HG02943 (cell line): ENCODE measurements at regions not wholly inside any gene's neighbourhood (a gene's known extent, or its start where the extent isn't known, plus 50 kb on each side); places are given as distances from the start of the nearest gene placed in this dataset.
"Not testable (repeated sequence)": the region's sequence is repeated elsewhere in the genome, so short reads cannot be mapped to it uniquely, and the experiment has no call there.

Experiments
- ATAC-seq: cut with Tn5 transposase; IDR thresholded peaks from one replicate; pipeline ENCODE4 v1.9.1; 2021; ENCODE audit warnings: mild to moderate bottlenecking, low read depth, moderate library complexity; ENCODE audit not compliant: unreplicated experiment

GRCh38 chr21:28078126-28078525, 914.6 kb downstream of the LTN1 start:
- no peak for ATAC-seq

GRCh38 chr21:28074676-28075075, 918.0 kb downstream of the LTN1 start:
- no peak for ATAC-seq

- ATAC-seq, result no peak
Measured at GRCh38 chr21:28072601-28073000, 920.1 kb downstream of the LTN1 start.

GRCh38 chr21:28069450-28069923, 923.2 kb downstream of the LTN1 start:
- ATAC-seq, result no peak

- no peak for ATAC-seq
Measured at GRCh38 chr21:28068455-28069358, 924.0 kb downstream of the LTN1 start.

- ATAC-seq, result no peak
Measured at GRCh38 chr21:28066596-28067387, 925.9 kb downstream of the LTN1 start.

- no peak for ATAC-seq
Measured at GRCh38 chr21:28066076-28066475, 926.6 kb downstream of the LTN1 start.

GRCh38 chr21:28063241-28064216, 929.1 kb downstream of the LTN1 start:
- ATAC-seq, result no peak

GRCh38 chr21:28052956-28053355, 939.7 kb downstream of the LTN1 start:
- not testable (repeated sequence) for ATAC-seq

GRCh38 chr21:28051649-28052048, 941.0 kb downstream of the LTN1 start:
- ATAC-seq, result not testable (repeated sequence)

GRCh38 chr21:28035692-28036091, 957.0 kb downstream of the LTN1 start:
- not testable (repeated sequence) for ATAC-seq

GRCh38 chr21:28034916-28035315, 957.8 kb downstream of the LTN1 start:
- ATAC-seq, result not testable (repeated sequence)

- not testable (repeated sequence) for ATAC-seq
Measured at GRCh38 chr21:28034334-28034733, 958.3 kb downstream of the LTN1 start.

- not testable (repeated sequence) for ATAC-seq
Measured at GRCh38 chr21:28032652-28033051, 960.0 kb downstream of the LTN1 start.

- not testable (repeated sequence) for ATAC-seq
Measured at GRCh38 chr21:28031066-28031465, 961.6 kb downstream of the LTN1 start.

- no peak for ATAC-seq
Measured at GRCh38 chr21:28025111-28025510, 967.6 kb downstream of the LTN1 start.

GRCh38 chr21:28018741-28019669, 973.7 kb downstream of the LTN1 start:
- no peak for ATAC-seq

GRCh38 chr21:28018213-28018612, 974.5 kb downstream of the LTN1 start:
- ATAC-seq, result no peak

GRCh38 chr21:28016571-28016970, 976.1 kb downstream of the LTN1 start:
- no peak for ATAC-seq
